H9 (cell line): ENCODE measurements at regions not wholly inside any gene's neighbourhood (a gene's known extent, or its start where the extent isn't known, plus 50 kb on each side); places are given as distances from the start of the nearest gene placed in this dataset.

Experiments
- DNase-seq: peaks from one replicate; pipeline ENCODE4 v3.0.0-alpha.2; 2017
- H2AFZ ChIP-seq: one replicate; pipeline ENCODE4 v1.6.1; 2013; ENCODE audit warnings: mild to moderate bottlenecking, low read length, control low read depth, moderate library complexity
- H2AK5ac ChIP-seq: 2 replicates; pipeline ENCODE4 v1.6.1; 2013; ENCODE audit warnings: low read length, control low read depth, mixed read lengths; ENCODE audit not compliant: insufficient read length
- H2BK120ac ChIP-seq: one replicate; pipeline ENCODE4 v1.6.1; 2013; ENCODE audit warnings: low read depth, mild to moderate bottlenecking, low read length, control low read depth, inconsistent platforms; ENCODE audit not compliant: poor library complexity, severe bottlenecking
- H2BK12ac ChIP-seq: 2 replicates; pipeline ENCODE4 v1.6.1; 2013; ENCODE audit warnings: low read length, control low read depth, mixed read lengths, low read depth; ENCODE audit not compliant: insufficient read length
- H2BK15ac ChIP-seq: 2 replicates; pipeline ENCODE4 v1.6.1; 2013; ENCODE audit warnings: low read depth, low read length, control low read depth
- H2BK20ac ChIP-seq: one replicate; pipeline ENCODE4 v1.6.1; 2013; ENCODE audit warnings: low read depth, mild to moderate bottlenecking, low read length, control low read depth, inconsistent platforms; ENCODE audit not compliant: poor library complexity, severe bottlenecking
- H2BK5ac ChIP-seq: 2 replicates; pipeline ENCODE4 v1.6.1; 2013; ENCODE audit warnings: low read length, control low read depth, mixed read lengths; ENCODE audit not compliant: insufficient read length
- H3K14ac ChIP-seq: 2 replicates; pipeline ENCODE4 v1.6.1; 2013; ENCODE audit warnings: low read length, control low read depth; ENCODE audit not compliant: insufficient read depth
- H3K18ac ChIP-seq: 2 replicates; pipeline ENCODE4 v1.6.1; 2013; ENCODE audit warnings: low read depth, mild to moderate bottlenecking, mixed read lengths, low read length, control low read depth; ENCODE audit not compliant: insufficient read length
- H3K23ac ChIP-seq: 2 replicates; pipeline ENCODE4 v1.6.1; 2013; ENCODE audit warnings: low read length, control low read depth, mixed read lengths, low read depth; ENCODE audit not compliant: insufficient read length
- H3K23me2 ChIP-seq: 2 replicates; pipeline ENCODE4 v1.6.1; 2013; ENCODE audit warnings: low read depth, mild to moderate bottlenecking, mixed read lengths, low read length, control low read depth; ENCODE audit not compliant: insufficient read length, poor library complexity, severe bottlenecking
- H3K27ac ChIP-seq: 2 replicates; pipeline ENCODE4 v1.5.1; 2013; ENCODE audit warnings: low read length, control low read depth, mixed read lengths, low read depth; ENCODE audit not compliant: insufficient read length
- H3K27me3 ChIP-seq: 2 replicates; pipeline ENCODE4 v1.6.1; 2013; ENCODE audit warnings: low read length, control low read depth, inconsistent platforms; ENCODE audit not compliant: insufficient read depth
- H3K4ac ChIP-seq: 2 replicates; pipeline ENCODE4 v1.6.1; 2013; ENCODE audit warnings: low read depth, mild to moderate bottlenecking, control low read depth, inconsistent platforms, low read length, moderate library complexity
- H3K4me1 ChIP-seq: 2 replicates; pipeline ENCODE4 v1.6.1; 2013; ENCODE audit warnings: low read length, control low read depth, inconsistent platforms; ENCODE audit not compliant: insufficient read depth
- H3K4me2 ChIP-seq: 2 replicates; pipeline ENCODE4 v1.6.1; 2013; ENCODE audit warnings: low read length, control low read depth, mixed read lengths; ENCODE audit not compliant: insufficient read length, insufficient read depth
- H3K56ac ChIP-seq: 2 replicates; pipeline ENCODE4 v1.6.1; 2013; ENCODE audit warnings: low read depth, mild to moderate bottlenecking, mixed read lengths, low read length, control low read depth; ENCODE audit not compliant: insufficient read length
- H3K79me1 ChIP-seq: 2 replicates; pipeline ENCODE4 v1.6.1; 2013; ENCODE audit warnings: low read depth, mild to moderate bottlenecking, moderate library complexity, low read length, control low read depth, inconsistent platforms; ENCODE audit not compliant: insufficient read depth, poor library complexity, severe bottlenecking
- H3K79me2 ChIP-seq: 2 replicates; pipeline ENCODE4 v1.6.1; 2013; ENCODE audit warnings: low read length, control low read depth, inconsistent platforms; ENCODE audit not compliant: insufficient read depth
- H3K9ac ChIP-seq: 2 replicates; pipeline ENCODE4 v1.6.1; 2013; ENCODE audit warnings: low read length, control low read depth, mixed read lengths; ENCODE audit not compliant: insufficient read length; ENCODE audit errors: extremely low read depth
- H3K9me3 ChIP-seq: one replicate; pipeline ENCODE4 v1.6.1; 2013; ENCODE audit warnings: low read depth, low read length, inconsistent platforms; ENCODE audit not compliant: control insufficient read depth
- H3T11ph ChIP-seq: one replicate; pipeline ENCODE4 v1.6.1; 2013; ENCODE audit warnings: mild to moderate bottlenecking, low read length, control low read depth, inconsistent platforms
- H4K20me1 ChIP-seq: one replicate; pipeline ENCODE4 v1.6.1; 2013; ENCODE audit not compliant: control insufficient read depth, insufficient read length, insufficient read depth
- H4K5ac ChIP-seq: 2 replicates; pipeline ENCODE4 v1.6.1; 2013; ENCODE audit warnings: low read depth, mild to moderate bottlenecking, mixed read lengths, low read length, control low read depth; ENCODE audit not compliant: insufficient read length
- H4K8ac ChIP-seq: replicated peaks from 2 replicates; pipeline ENCODE4 v1.6.1; 2013; ENCODE audit warnings: low read length, control low read depth, mixed read lengths, low read depth; ENCODE audit not compliant: insufficient read length
- H4K91ac ChIP-seq: 2 replicates; pipeline ENCODE4 v1.6.1; 2013; ENCODE audit warnings: low read depth, mild to moderate bottlenecking, moderate library complexity, mixed read lengths, low read length, control low read depth; ENCODE audit not compliant: insufficient read length
- H3K27ac Mint-ChIP-seq, 3 experiments: 2 replicates in 2 of 3; 3 replicates in 1 of 3; pipeline ENCODE4 v1.8.0; 2020 to 2021; ENCODE audit warnings: mixed read lengths in 3 of 3, mild to moderate bottlenecking in 1 of 3, moderate library complexity in 1 of 3
- H3K27me3 Mint-ChIP-seq: 2 replicates; pipeline ENCODE4 v1.8.0; 2021; ENCODE audit warnings: low read depth, mild to moderate bottlenecking, moderate library complexity, mixed read lengths
- H3K36me3 Mint-ChIP-seq, 3 experiments: 2 replicates in 2 of 3; 3 replicates in 1 of 3; pipeline ENCODE4 v1.8.0; 2020 to 2021; ENCODE audit warnings: low read depth in 3 of 3, mixed read lengths in 3 of 3; ENCODE audit not compliant: insufficient read depth in 1 of 3
- H3K4me1 Mint-ChIP-seq, 2 experiments: 2 replicates each; pipeline ENCODE4 v1.8.0; 2020; ENCODE audit warnings: mixed read lengths in 2 of 2
- H3K4me3 Mint-ChIP-seq, 2 experiments: 2 replicates in 1 of 2; 3 replicates in 1 of 2; pipeline ENCODE4 v1.8.0; 2020 to 2021; ENCODE audit warnings: mild to moderate bottlenecking in 2 of 2, mixed read lengths in 2 of 2, moderate library complexity in 1 of 2
- H3K9me3 Mint-ChIP-seq, 2 experiments: 2 replicates in 1 of 2; 3 replicates in 1 of 2; pipeline ENCODE4 v1.8.0; 2020; ENCODE audit warnings: mild to moderate bottlenecking in 2 of 2, mixed read lengths in 2 of 2, moderate library complexity in 1 of 2
- CTCF ChIP-seq: fragments of 200-600 bp; sonication (generic); conservative IDR thresholded peaks from 3 replicates; pipeline ENCODE4 v1.8.0; 2021; ENCODE audit warnings: antibody characterized with exemption, mild to moderate bottlenecking
- WGBS: extraction: QIAGEN DNeasy Blood & Tissue Kit; methylation state at CpG from one replicate; pipeline ENCODE4 v1.1.7; 2013; ENCODE audit warnings: missing lambda C conversion rate, low lambda C conversion rate, mixed read lengths; ENCODE audit not compliant: insufficient read length; ENCODE audit errors: extremely low coverage; 5-methylcytosine and 5-hydroxymethylcytosine counted together

GRCh38 chr2:82526277-82526676 is 1932.8 kb downstream of the SUCLG1 start:
- H3K18ac ChIP-seq = no peak overlapping the region
- H3T11ph ChIP-seq = no peak overlapping the region
- H3K9me3 ChIP-seq = no peaks in the 10 kb centered on the region
- Mint-ChIP-seq H3K4me3 (no peak overlapping the region), H3K27me3 (no peaks in the 10 kb centered on the region), H3K36me3 (no peaks in the 10 kb centered on the region), H3K9me3 (peaks cover 0 to 3% of the 10 kb centered on the region in 2 experiments; a peak in 2 of 5 replicates), H3K4me1 (no peaks in the 10 kb centered on the region), H3K27ac (no peak overlapping the region)
- no peak overlapping the region for H2BK15ac ChIP-seq
- H3K4ac ChIP-seq = no peak overlapping the region
- H3K79me1 ChIP-seq = no peaks in the 10 kb centered on the region
- no peak overlapping the region for H3K14ac ChIP-seq
- H2BK12ac ChIP-seq = no peak overlapping the region
- H3K79me2 ChIP-seq = no peaks in the 10 kb centered on the region
- WGBS = no CpG with 5 or more reads among the region's 7 CpGs
- no peak overlapping the region for H3K23ac ChIP-seq
- no peak overlapping the region for H3K9ac ChIP-seq
- no peak overlapping the region for H2AFZ ChIP-seq
- no peak overlapping the region for H2AK5ac ChIP-seq
- no peak overlapping the region for H2BK120ac ChIP-seq
- H3K23me2 ChIP-seq = no peaks in the 10 kb centered on the region
- H3K27ac ChIP-seq = no peak overlapping the region
- H3K27me3 ChIP-seq = no peaks in the 10 kb centered on the region
- no peak overlapping the region for H2BK20ac ChIP-seq
- H4K5ac ChIP-seq = no peak overlapping the region
- H3K56ac ChIP-seq = no peak overlapping the region
- no peak overlapping the region for H4K8ac ChIP-seq
- H3K4me2 ChIP-seq = no peak overlapping the region
- DNase-seq = no peak
- no peaks in the 10 kb centered on the region for H3K4me1 ChIP-seq
- no peak overlapping the region for H2BK5ac ChIP-seq
- TF ChIP-seq CTCF = no peak
- H4K20me1 ChIP-seq = no peaks in the 10 kb centered on the region
- no peak overlapping the region for H4K91ac ChIP-seq
